HepG2 (cell line): ENCODE measurements at regions not wholly inside any gene's neighbourhood (a gene's known extent, or its start where the extent isn't known, plus 50 kb on each side); places are given as distances from the start of the nearest gene placed in this dataset.

Source experiments
- CBX5 ChIP-seq: sonication (generic); formaldehyde crosslinking; IDR thresholded peaks from 2 replicates; pipeline ENCODE4 v1.4.0; 2020; ENCODE audit warnings: missing genetic modification reagents, borderline replicate concordance
- CCAR2 ChIP-seq: fragments of 200-400 bp; formaldehyde crosslinking; optimal IDR thresholded peaks from 2 replicates; pipeline ENCODE3; 2018; ENCODE audit warnings: low read depth, mild to moderate bottlenecking, low read length, moderate library complexity
- FOXC1 ChIP-seq: sonication (generic); formaldehyde crosslinking; IDR thresholded peaks from 2 replicates; pipeline ENCODE4 v1.8.0; 2022; ENCODE audit warnings: mild to moderate bottlenecking, missing genetic modification reagents, borderline replicate concordance
- GABPB1 ChIP-seq: IDR thresholded peaks from 2 replicates; pipeline ENCODE4 v1.6.1; 2016; ENCODE audit warnings: mild to moderate bottlenecking, missing genetic modification reagents, moderate library complexity, missing compliant biosample characterization
- MYC ChIP-seq: sonication (generic); formaldehyde crosslinking; IDR thresholded peaks from 2 replicates; pipeline ENCODE4 v1.9.0; 2021; ENCODE audit warnings: missing genetic modification reagents, borderline replicate concordance
- NCOA2 ChIP-seq: sonication (generic); formaldehyde crosslinking; IDR thresholded peaks from 2 replicates; pipeline ENCODE4 v1.8.0; 2022; ENCODE audit warnings: inconsistent platforms
- SP140L ChIP-seq: sonication (generic); formaldehyde crosslinking; IDR thresholded peaks from 2 replicates; pipeline ENCODE4 v1.4.0; 2020; ENCODE audit warnings: missing genetic modification reagents, borderline replicate concordance
- SP2 ChIP-seq: sonication (generic); formaldehyde crosslinking; IDR thresholded peaks from 2 replicates; pipeline ENCODE4 v1.5.1; 2020; ENCODE audit warnings: mild to moderate bottlenecking, missing genetic modification reagents
- TARDBP ChIP-seq: sonication (generic); formaldehyde crosslinking; IDR thresholded peaks from 2 replicates; pipeline ENCODE4 v1.8.0; 2022; ENCODE audit warnings: mild to moderate bottlenecking, missing genetic modification reagents
- TSC22D2 ChIP-seq: sonication (generic); formaldehyde crosslinking; IDR thresholded peaks from 2 replicates; pipeline ENCODE4 v1.5.1; 2020; ENCODE audit warnings: missing genetic modification reagents, mild to moderate bottlenecking, borderline replicate concordance
- YEATS2 ChIP-seq: sonication (generic); formaldehyde crosslinking; IDR thresholded peaks from 2 replicates; pipeline ENCODE4 v1.4.0; 2020; ENCODE audit warnings: missing genetic modification reagents, borderline replicate concordance
- ZNF225 ChIP-seq: sonication (generic); formaldehyde crosslinking; IDR thresholded peaks from 2 replicates; pipeline ENCODE4 v1.4.0; 2020; ENCODE audit warnings: mild to moderate bottlenecking, missing genetic modification reagents
- ZNF333 ChIP-seq: sonication (generic); formaldehyde crosslinking; IDR thresholded peaks from 2 replicates; pipeline ENCODE4 v1.4.0; 2020; ENCODE audit warnings: mild to moderate bottlenecking, missing genetic modification reagents, borderline replicate concordance
- ZNF335 ChIP-seq: sonication (generic); formaldehyde crosslinking; IDR thresholded peaks from 2 replicates; pipeline ENCODE4 v1.4.0; 2020; ENCODE audit warnings: missing genetic modification reagents
- ZNF451 ChIP-seq: sonication (generic); formaldehyde crosslinking; IDR thresholded peaks from 2 replicates; pipeline ENCODE4 v1.5.0; 2020; ENCODE audit warnings: mild to moderate bottlenecking, missing genetic modification reagents
- ZNF460 ChIP-seq: sonication (generic); formaldehyde crosslinking; IDR thresholded peaks from 2 replicates; pipeline ENCODE4 v1.5.1; 2020; ENCODE audit warnings: missing genetic modification reagents, mild to moderate bottlenecking, borderline replicate concordance
- ZNF607 ChIP-seq: sonication (generic); formaldehyde crosslinking; IDR thresholded peaks from 2 replicates; pipeline ENCODE4 v1.5.1; 2020; ENCODE audit warnings: missing genetic modification reagents, mild to moderate bottlenecking, borderline replicate concordance
- ZNF792 ChIP-seq: IDR thresholded peaks from 2 replicates; pipeline ENCODE4 v1.6.1; 2016
- ZNF883 ChIP-seq: sonication (generic); formaldehyde crosslinking; IDR thresholded peaks from 2 replicates; pipeline ENCODE4 v1.5.1; 2020; ENCODE audit warnings: mild to moderate bottlenecking, missing genetic modification reagents; ENCODE audit errors: not compliant biosample characterization
- TF ChIP-seq, protein P1 (sequence below): sonication (generic); formaldehyde crosslinking; IDR thresholded peaks from 2 replicates; pipeline ENCODE4 v1.5.0; 2020; ENCODE audit warnings: missing genetic modification reagents
- TF ChIP-seq, protein P2 (sequence below): IDR thresholded peaks from 2 replicates; pipeline ENCODE4 v1.6.1; 2016; ENCODE audit warnings: missing biosample characterization, missing genetic modification reagents, low read depth
- TF ChIP-seq, protein P3 (sequence below): sonication (generic); formaldehyde crosslinking; IDR thresholded peaks from 2 replicates; pipeline ENCODE4 v1.4.0; 2020; ENCODE audit warnings: mild to moderate bottlenecking, missing genetic modification reagents
- TF ChIP-seq, protein P4 (sequence below): sonication (generic); formaldehyde crosslinking; IDR thresholded peaks from 2 replicates; pipeline ENCODE4 v1.4.0; 2020; ENCODE audit warnings: mild to moderate bottlenecking, missing genetic modification reagents
- TF ChIP-seq, protein P5 (sequence below): sonication (generic); formaldehyde crosslinking; IDR thresholded peaks from 2 replicates; pipeline ENCODE4 v1.4.0; 2020; ENCODE audit warnings: missing genetic modification reagents

DNA sequence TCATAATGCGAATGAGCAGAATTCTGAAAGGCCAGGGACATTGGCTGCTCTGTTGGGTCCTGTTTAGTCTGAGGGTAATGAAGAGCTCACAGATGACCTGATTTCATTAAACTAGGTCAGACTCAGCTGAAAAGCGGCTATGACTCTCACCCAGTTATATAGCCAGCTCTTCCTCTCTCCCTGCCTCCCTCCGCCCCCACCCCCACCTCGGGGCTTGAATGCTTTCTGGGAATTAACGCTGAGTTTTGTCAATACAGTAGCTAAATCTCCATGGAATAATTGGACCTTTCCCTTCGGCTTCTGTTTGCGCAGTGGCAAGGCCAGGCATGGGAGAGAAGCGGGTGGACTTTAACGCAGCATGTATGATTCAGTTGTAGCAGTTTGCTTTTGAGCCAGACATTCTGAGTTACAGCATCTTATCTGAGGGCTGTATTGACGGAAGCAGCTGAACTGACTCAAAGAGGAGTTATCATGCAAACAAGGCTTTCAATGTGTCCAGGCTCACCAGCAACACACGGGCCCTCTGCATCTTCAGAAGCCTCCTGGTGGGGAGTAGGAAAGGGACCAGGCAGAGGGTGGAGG, 110.6 kb downstream of the MYCN start (continued):
- TF ChIP-seq GABPB1 (CRISPR knock-in tag) (no peak), CCAR2 (no peak), SP140L (no peak), ZNF335 (no peak), ZNF792 (CRISPR knock-in tag) (no peak), ZNF225 (CRISPR knock-in tag) (no peak), SP2 (CRISPR knock-in tag) (no peak), ZNF460 (CRISPR knock-in tag) (no peak), ZNF607 (CRISPR knock-in tag) (no peak), CBX5 (no peak), TARDBP (CRISPR knock-in tag) (no peak), ZNF451 (no peak), NCOA2 (peak; percentile 39; the same call in 1 of the 2 replicates), FOXC1 (CRISPR knock-in tag) (no peak), YEATS2 (CRISPR knock-in tag) (no peak), TSC22D2 (CRISPR knock-in tag) (no peak), ZNF883 (CRISPR knock-in tag) (no peak), ZNF333 (CRISPR knock-in tag) (no peak), MYC (no peak)
- TF ChIP-seq, protein P1, sequence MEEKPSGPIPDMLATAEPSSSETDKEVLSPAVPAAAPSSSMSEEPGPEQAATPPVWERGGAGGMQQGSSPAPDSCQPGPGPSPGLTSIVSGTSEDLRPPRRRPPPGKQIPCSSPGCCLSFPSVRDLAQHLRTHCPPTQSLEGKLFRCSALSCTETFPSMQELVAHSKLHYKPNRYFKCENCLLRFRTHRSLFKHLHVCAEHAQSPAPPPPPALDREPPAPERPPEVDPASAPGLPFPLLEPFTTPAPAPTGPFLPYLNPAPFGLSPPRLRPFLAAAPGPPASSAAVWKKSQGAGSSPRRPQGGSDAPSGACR: no peak
- TF ChIP-seq, protein P2, sequence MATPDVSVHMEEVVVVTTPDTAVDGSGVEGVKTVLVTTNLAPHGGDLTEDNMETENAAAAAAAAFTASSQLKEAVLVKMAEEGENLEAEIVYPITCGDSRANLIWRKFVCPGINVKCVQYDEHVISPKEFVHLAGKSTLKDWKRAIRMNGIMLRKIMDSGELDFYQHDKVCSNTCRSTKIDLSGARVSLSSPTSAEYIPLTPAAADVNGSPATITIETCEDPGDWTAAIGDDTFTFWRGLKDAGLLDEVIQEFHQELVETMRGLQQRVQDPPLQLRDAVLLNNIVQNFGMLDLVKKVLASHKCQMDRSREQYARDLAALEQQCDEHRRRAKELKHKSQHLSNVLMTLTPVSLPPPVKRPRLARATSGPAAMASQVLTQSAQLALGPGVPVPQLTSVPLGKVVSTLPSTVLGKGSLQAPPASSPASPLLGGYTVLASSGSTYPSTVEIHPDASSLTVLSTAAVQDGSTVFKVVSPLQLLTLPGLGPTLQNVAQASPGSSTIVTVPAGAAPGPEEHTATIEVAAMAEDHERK (CRISPR knock-in tag): no peak
- TF ChIP-seq, protein P3, sequence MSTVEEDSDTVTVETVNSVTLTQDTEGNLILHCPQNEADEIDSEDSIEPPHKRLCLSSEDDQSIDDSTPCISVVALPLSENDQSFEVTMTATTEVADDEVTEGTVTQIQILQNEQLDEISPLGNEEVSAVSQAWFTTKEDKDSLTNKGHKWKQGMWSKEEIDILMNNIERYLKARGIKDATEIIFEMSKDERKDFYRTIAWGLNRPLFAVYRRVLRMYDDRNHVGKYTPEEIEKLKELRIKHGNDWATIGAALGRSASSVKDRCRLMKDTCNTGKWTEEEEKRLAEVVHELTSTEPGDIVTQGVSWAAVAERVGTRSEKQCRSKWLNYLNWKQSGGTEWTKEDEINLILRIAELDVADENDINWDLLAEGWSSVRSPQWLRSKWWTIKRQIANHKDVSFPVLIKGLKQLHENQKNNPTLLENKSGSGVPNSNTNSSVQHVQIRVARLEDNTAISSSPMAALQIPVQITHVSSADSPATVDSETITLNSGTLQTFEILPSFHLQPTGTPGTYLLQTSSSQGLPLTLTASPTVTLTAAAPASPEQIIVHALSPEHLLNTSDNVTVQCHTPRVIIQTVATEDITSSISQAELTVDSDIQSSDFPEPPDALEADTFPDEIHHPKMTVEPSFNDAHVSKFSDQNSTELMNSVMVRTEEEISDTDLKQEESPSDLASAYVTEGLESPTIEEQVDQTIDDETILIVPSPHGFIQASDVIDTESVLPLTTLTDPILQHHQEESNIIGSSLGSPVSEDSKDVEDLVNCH (CRISPR knock-in tag): no peak
- TF ChIP-seq, protein P4, sequence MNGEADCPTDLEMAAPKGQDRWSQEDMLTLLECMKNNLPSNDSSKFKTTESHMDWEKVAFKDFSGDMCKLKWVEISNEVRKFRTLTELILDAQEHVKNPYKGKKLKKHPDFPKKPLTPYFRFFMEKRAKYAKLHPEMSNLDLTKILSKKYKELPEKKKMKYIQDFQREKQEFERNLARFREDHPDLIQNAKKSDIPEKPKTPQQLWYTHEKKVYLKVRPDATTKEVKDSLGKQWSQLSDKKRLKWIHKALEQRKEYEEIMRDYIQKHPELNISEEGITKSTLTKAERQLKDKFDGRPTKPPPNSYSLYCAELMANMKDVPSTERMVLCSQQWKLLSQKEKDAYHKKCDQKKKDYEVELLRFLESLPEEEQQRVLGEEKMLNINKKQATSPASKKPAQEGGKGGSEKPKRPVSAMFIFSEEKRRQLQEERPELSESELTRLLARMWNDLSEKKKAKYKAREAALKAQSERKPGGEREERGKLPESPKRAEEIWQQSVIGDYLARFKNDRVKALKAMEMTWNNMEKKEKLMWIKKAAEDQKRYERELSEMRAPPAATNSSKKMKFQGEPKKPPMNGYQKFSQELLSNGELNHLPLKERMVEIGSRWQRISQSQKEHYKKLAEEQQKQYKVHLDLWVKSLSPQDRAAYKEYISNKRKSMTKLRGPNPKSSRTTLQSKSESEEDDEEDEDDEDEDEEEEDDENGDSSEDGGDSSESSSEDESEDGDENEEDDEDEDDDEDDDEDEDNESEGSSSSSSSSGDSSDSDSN (CRISPR knock-in tag): peak; percentile 61; the same call in 1 of the 2 replicates
- TF ChIP-seq, protein P5, sequence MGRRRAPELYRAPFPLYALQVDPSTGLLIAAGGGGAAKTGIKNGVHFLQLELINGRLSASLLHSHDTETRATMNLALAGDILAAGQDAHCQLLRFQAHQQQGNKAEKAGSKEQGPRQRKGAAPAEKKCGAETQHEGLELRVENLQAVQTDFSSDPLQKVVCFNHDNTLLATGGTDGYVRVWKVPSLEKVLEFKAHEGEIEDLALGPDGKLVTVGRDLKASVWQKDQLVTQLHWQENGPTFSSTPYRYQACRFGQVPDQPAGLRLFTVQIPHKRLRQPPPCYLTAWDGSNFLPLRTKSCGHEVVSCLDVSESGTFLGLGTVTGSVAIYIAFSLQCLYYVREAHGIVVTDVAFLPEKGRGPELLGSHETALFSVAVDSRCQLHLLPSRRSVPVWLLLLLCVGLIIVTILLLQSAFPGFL: no peak
